Upper lobe of right lung (tissue), 1 donor: ENCODE measurements at regions not wholly inside any gene's neighbourhood (a gene's known extent, or its start where the extent isn't known, plus 50 kb on each side); places are given as distances from the start of the nearest gene placed in this dataset.
A peak's percentile ranks its signal among the peaks of the same experiment; 100 is the strongest.

ENCODE experiments used
- ATAC-seq: fragments of 200-7000 bp; cut with Tn5 transposase; one replicate; pipeline ENCODE4 v1.9.1; 2020; ENCODE audit warnings: mild to moderate bottlenecking, moderate library complexity
- DNase-seq: peaks from one replicate; pipeline ENCODE4 v3.0.0-alpha.2; 2020
- H3K27ac ChIP-seq: fragments of 200-600 bp; one replicate; pipeline ENCODE4 v1.8.0; 2022
- H3K27me3 ChIP-seq: fragments of 200-600 bp; one replicate; pipeline ENCODE4 v1.8.0; 2022; ENCODE audit warnings: mild to moderate bottlenecking
- H3K36me3 ChIP-seq: fragments of 200-600 bp; one replicate; pipeline ENCODE4 v1.8.0; 2022
- H3K4me1 ChIP-seq: fragments of 200-600 bp; one replicate; pipeline ENCODE4 v1.8.0; 2022
- H3K4me3 ChIP-seq: fragments of 200-600 bp; one replicate; pipeline ENCODE4 v1.8.0; 2022; ENCODE audit warnings: mild to moderate bottlenecking
- H3K9me3 ChIP-seq: fragments of 200-600 bp; one replicate; pipeline ENCODE4 v1.8.0; 2022
- CTCF ChIP-seq: fragments of 200-600 bp; IDR thresholded peaks from one replicate; pipeline ENCODE4 v1.8.0; 2022; ENCODE audit warnings: antibody characterized with exemption
- intact Hi-C: fragments of 100-400 bp; cut with DNase I; formaldehyde crosslinking; loops from one replicate; pipeline ENCODE4 v1.11.0; 2022
- donor health status: DM: no; HTN: yes; CAD: no; lungs with severe emphysema.

GRCh38 chr2:17149945-17150344 lies 368.3 kb downstream of the RAD51AP2 start:
- DNase-seq: no peak
- Histone ChIP-seq H3K9me3 (no peaks in the 10 kb centered on the region), H3K4me1 (no peaks in the 10 kb centered on the region), H3K27me3 (no peaks in the 10 kb centered on the region), H3K27ac (no peak overlapping the region), H3K4me3 (no peak overlapping the region), H3K36me3 (no peaks in the 10 kb centered on the region)
- intact Hi-C loops: no loop called here
- no peak for ATAC-seq
- no peak for TF ChIP-seq CTCF

DNA sequence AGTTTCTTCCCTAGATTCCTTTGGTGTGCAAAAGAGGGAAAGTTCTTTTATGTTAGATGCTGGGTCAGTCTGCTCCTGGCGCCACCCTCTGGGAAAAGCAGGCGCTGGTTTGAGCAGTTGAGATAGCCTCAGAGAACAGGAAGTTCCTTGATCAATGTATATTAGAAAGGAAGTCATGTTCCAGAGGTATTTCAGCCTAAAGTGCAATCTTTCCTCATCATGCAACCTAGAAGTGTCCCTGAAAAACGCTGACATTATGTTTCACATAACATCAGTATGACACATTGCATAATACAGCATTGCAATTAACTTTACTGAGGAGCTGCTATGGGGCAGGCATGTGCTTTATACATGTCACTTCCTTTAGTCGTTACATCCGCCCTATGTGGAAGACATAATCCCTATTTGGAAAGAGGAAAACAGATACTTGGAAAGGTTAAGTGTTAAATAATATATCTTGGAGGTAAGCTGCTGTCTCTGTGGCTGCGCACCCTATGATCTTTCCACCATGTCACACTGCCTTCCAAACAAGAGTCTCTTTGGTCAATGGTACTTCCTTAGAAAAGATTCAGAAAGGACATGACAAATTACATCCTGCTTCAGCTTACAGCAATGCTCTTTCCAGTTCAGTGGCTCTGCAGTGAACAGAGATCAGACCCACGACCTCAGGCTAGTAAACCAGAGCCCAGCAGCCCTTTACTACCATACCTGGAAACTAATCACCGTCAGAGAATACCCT lies 369.7 kb downstream of the RAD51AP2 start:
- H3K36me3 ChIP-seq: no peaks in the 10 kb centered on the region
- no peaks in the 10 kb centered on the region for H3K9me3 ChIP-seq
- ATAC-seq (peak; percentile 65), DNase-seq (no peak)
- no peaks in the 10 kb centered on the region for H3K4me1 ChIP-seq
- no peak overlapping the region for H3K4me3 ChIP-seq
- peak; percentile 37 for TF ChIP-seq CTCF
- intact Hi-C loops: no loop called here
- no peaks in the 10 kb centered on the region for H3K27me3 ChIP-seq
- no peak overlapping the region for H3K27ac ChIP-seq

DNA sequence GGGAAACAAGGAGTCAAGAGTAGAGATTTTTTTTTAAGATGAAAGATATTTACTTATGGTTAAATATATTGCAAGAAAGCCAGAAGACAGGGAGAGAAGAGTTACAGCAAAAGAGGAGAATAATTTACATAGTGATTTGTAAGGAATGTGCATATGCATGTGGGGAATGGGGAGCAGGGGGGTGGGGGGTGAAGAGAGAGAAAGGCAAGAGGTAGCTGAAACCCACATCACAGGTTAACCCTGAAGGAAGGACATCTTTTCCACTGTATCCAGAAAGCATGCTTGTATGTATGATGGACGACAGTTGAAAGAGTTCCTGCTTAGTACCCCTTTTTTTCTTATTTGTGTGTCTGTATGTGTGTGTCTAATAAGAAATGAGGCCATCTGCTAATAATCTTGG lies 371.9 kb downstream of the RAD51AP2 start:
- no peaks in the 10 kb centered on the region for H3K4me1 ChIP-seq
- H3K4me3 ChIP-seq: no peak overlapping the region
- H3K9me3 ChIP-seq: no peaks in the 10 kb centered on the region
- TF ChIP-seq CTCF: no peak
- DNase-seq (no peak), ATAC-seq (no peak)
- H3K27me3 ChIP-seq: no peaks in the 10 kb centered on the region
- H3K36me3 ChIP-seq: no peaks in the 10 kb centered on the region
- intact Hi-C loops: no loop called here
- H3K27ac ChIP-seq: no peak overlapping the region

DNA sequence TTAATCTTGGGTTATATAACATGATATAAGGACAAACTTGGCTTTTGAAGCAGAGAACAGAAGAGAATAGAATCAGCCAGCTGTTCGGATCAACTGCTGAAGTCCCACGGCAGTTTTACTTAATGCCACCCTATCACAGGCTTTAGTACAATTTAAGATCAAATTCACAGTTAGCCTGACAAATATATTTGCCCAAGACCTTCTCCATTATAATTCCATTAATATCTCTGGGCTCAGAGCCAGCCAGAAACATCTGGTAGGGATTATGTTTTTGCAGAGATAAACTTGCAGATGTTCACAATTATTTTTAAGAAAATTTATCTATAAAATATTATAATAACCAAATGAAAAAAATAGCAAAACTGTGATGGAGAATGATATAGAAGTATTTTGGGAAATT lies 381.4 kb downstream of the RAD51AP2 start:
- no peak overlapping the region for H3K27ac ChIP-seq
- intact Hi-C loops: no loop called here
- H3K27me3 ChIP-seq: no peaks in the 10 kb centered on the region
- H3K4me3 ChIP-seq: no peak overlapping the region
- no peaks in the 10 kb centered on the region for H3K9me3 ChIP-seq
- H3K4me1 ChIP-seq: no peaks in the 10 kb centered on the region
- no peak for DNase-seq
- TF ChIP-seq CTCF: no peak
- no peaks in the 10 kb centered on the region for H3K36me3 ChIP-seq
- no peak for ATAC-seq

DNA sequence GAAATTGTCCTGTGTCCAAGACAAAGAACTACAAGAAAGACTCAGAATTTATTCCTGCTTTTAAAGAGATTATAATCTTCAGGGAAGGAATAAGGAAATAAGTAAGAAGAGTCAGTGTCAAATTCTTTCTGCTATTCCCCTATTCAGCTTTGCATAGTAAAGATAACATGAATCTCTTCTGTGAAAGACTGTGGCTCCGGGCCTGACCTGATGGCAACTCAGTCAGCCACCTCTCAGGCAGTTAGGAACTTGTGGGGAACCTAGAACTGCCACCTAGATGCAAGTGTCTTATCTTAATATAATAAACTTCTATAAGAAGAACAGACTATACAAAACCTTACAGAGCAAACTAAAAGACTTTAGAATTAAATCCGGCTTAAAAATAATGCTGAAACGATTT lies 382.0 kb downstream of the RAD51AP2 start:
- ATAC-seq (no peak), DNase-seq (no peak)
- TF ChIP-seq CTCF: no peak
- Histone ChIP-seq H3K4me3 (no peak overlapping the region), H3K9me3 (no peaks in the 10 kb centered on the region), H3K4me1 (no peaks in the 10 kb centered on the region), H3K27me3 (no peaks in the 10 kb centered on the region), H3K27ac (no peak overlapping the region), H3K36me3 (no peaks in the 10 kb centered on the region)
- intact Hi-C loops: no loop called here

DNA sequence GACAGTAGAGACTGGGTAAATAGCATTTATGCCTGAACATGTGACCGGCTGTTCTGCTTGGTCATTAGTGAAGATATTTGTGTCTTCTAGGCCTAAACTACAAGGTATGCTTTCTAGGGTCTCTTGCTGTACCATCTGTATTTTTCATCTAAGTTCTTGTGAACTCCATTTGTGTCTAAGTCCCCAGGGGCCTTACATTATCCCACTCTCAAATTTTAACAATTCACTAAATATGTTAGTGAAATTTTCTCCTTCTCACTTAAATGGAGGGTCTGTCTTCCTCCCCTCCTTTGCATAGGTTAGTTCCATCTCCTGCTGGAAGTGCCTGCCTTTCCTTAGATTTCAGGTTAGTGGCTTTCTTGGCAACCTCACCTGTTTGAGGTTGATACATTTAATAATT lies 382.6 kb downstream of the RAD51AP2 start:
- Histone ChIP-seq H3K27me3 (no peaks in the 10 kb centered on the region), H3K27ac (no peak overlapping the region), H3K4me3 (no peak overlapping the region), H3K36me3 (no peaks in the 10 kb centered on the region), H3K9me3 (no peaks in the 10 kb centered on the region), H3K4me1 (no peaks in the 10 kb centered on the region)
- intact Hi-C loops: no loop called here
- TF ChIP-seq CTCF: no peak
- DNase-seq: no peak
- ATAC-seq: no peak
